ENCODE measurements at regions not wholly inside any gene's neighbourhood (a gene's known extent, or its start where the extent isn't known, plus 50 kb on each side); places are given as distances from the start of the nearest gene placed in this dataset.

DNA sequence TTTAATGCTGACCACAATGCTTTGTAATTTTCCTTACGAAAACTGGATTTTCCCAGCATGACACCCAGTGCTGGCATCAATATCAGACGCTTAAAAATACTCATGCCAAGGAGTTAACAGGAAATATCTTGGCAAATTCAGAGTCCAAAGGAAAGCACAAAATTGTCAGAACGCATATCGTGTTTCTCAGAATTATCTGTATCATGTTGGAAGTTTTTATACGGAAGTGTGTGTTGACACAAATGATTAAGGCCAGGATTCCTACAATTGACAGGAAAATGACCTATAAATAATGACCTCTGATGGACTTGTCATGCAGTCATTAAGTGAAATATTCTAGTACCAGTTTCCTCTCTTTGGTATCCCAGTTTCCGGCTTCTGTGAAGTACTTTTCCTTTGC is 132.1 kb upstream of the TLL1 start:
- H2AFZ ChIP-seq (ENCODE audit: low read length): no peak overlapping the region
- H3K36me3 ChIP-seq (ENCODE audit: insufficient read depth, low read length): no peaks in the 10 kb centered on the region
- no peaks in the 10 kb centered on the region; the same call in 1 of the 2 replicates for H3K9me2 ChIP-seq (replicated peaks; ENCODE audit: insufficient read depth, low read length)
- H3K9ac ChIP-seq (ENCODE audit: low read length): no peak overlapping the region
- no peaks in the 10 kb centered on the region for H3K79me2 ChIP-seq (ENCODE audit: low read length)
- no peak for DNase-seq
- no peaks in the 10 kb centered on the region for H4K20me1 ChIP-seq (ENCODE audit: insufficient read depth, low read depth, low read length)
- H3K9me3 ChIP-seq (ENCODE audit: low read length): no peaks in the 10 kb centered on the region
- no peak overlapping the region for H3K4me3 ChIP-seq (ENCODE audit: low read length)
- no peak overlapping the region for H3K27ac ChIP-seq (ENCODE audit: low read length)
- H3K4me1 ChIP-seq (ENCODE audit: low read length): no peaks in the 10 kb centered on the region
- H3K27me3 ChIP-seq (ENCODE audit: low read length): no peaks in the 10 kb centered on the region
- H3K4me2 ChIP-seq (ENCODE audit: low read depth, low read length, poor library complexity, severe bottlenecking): no peak overlapping the region

DNA sequence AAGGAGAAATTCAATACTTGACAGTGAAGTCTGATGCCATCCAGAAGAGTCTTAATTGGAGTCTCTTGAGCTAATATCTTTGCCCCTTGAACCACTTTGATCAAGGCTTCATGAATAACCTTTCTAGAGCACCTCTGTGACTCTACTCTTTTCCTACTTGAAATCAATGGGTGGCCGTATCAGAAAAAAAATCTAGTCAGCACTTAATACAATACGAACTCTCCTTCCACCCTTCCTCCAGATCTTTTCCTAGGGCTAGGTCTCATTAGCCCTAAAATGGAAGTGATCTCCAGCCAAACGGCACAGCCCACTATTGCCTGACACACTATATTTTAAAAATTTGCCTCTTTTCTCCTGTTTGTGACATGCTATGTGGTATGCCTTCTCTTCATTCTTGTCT is 129.6 kb upstream of the TLL1 start:
- Histone ChIP-seq H3K27me3 (ENCODE audit: low read length) (no peaks in the 10 kb centered on the region), H3K79me2 (ENCODE audit: low read length) (no peaks in the 10 kb centered on the region), H3K27ac (ENCODE audit: low read length) (no peak overlapping the region), H3K9me2 (replicated peaks; ENCODE audit: insufficient read depth, low read length) (no peaks in the 10 kb centered on the region; the same call in 1 of the 2 replicates), H2AFZ (ENCODE audit: low read length) (no peak overlapping the region), H3K9ac (ENCODE audit: low read length) (no peak overlapping the region), H3K4me3 (ENCODE audit: low read length) (no peak overlapping the region), H3K36me3 (ENCODE audit: insufficient read depth, low read length) (no peaks in the 10 kb centered on the region), H3K4me1 (ENCODE audit: low read length) (no peaks in the 10 kb centered on the region), H4K20me1 (ENCODE audit: insufficient read depth, low read depth, low read length) (no peaks in the 10 kb centered on the region), H3K9me3 (ENCODE audit: low read length) (no peaks in the 10 kb centered on the region), H3K4me2 (ENCODE audit: low read depth, low read length, poor library complexity, severe bottlenecking) (no peak overlapping the region)
- DNase-seq: no peak

DNA sequence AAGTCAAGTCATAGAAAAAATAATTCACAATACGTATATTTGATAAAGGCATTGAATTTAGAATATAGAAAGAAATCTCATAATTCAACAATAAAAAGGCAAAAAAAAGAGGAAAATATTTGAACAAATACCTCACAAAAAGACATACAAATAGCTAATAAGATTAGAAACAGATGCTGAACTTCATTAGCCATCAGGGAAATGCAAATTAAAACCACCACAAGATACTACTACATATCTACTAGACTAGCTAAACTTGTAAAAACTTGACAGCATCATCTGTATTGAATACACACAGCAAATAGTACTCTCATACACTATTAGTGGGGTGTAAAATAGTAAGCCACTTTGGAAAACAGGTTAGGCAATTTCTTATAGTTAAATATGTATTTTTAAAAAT is 128.7 kb upstream of the TLL1 start:
- no peak for DNase-seq
- Histone ChIP-seq H3K27ac (ENCODE audit: low read length) (no peak overlapping the region), H3K27me3 (ENCODE audit: low read length) (no peaks in the 10 kb centered on the region), H3K4me3 (ENCODE audit: low read length) (no peak overlapping the region), H3K9me3 (ENCODE audit: low read length) (no peaks in the 10 kb centered on the region), H2AFZ (ENCODE audit: low read length) (no peak overlapping the region), H3K9ac (ENCODE audit: low read length) (no peak overlapping the region), H3K36me3 (ENCODE audit: insufficient read depth, low read length) (no peaks in the 10 kb centered on the region), H3K4me1 (ENCODE audit: low read length) (no peaks in the 10 kb centered on the region), H3K79me2 (ENCODE audit: low read length) (no peaks in the 10 kb centered on the region), H3K9me2 (replicated peaks; ENCODE audit: insufficient read depth, low read length) (no peaks in the 10 kb centered on the region; the same call in 1 of the 2 replicates), H4K20me1 (ENCODE audit: insufficient read depth, low read depth, low read length) (no peaks in the 10 kb centered on the region), H3K4me2 (ENCODE audit: low read depth, low read length, poor library complexity, severe bottlenecking) (no peak overlapping the region)

DNA sequence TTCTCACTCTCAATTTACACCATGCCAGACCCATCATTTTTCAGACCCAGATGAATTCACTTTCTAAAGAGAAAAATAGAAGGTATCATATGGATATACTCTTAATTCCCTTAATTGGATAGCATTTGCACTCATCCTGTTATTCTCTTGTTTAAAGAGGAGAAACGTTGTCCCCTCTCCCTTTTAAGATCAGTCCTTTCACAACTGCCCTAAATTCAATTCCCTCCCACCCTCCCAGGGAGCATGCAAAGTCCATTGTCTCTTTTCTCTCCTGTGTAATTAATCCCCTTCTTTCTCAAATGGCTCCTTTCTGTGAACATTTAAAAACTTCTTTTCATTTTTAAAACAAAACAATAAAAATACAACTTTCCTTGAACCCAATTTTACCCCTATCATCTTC is 124.7 kb upstream of the TLL1 start:
- no peak overlapping the region for H3K4me3 ChIP-seq (ENCODE audit: low read length)
- H3K9ac ChIP-seq (ENCODE audit: low read length): no peak overlapping the region
- no peak overlapping the region for H2AFZ ChIP-seq (ENCODE audit: low read length)
- H3K4me2 ChIP-seq (ENCODE audit: low read depth, low read length, poor library complexity, severe bottlenecking): no peak overlapping the region
- H3K9me2 ChIP-seq (replicated peaks; ENCODE audit: insufficient read depth, low read length): no peaks in the 10 kb centered on the region; the same call in 1 of the 2 replicates
- H3K79me2 ChIP-seq (ENCODE audit: low read length): no peaks in the 10 kb centered on the region
- no peak for DNase-seq
- H4K20me1 ChIP-seq (ENCODE audit: insufficient read depth, low read depth, low read length): no peaks in the 10 kb centered on the region
- H3K4me1 ChIP-seq (ENCODE audit: low read length): no peaks in the 10 kb centered on the region
- peaks cover 3% of the 10 kb centered on the region; the same call in 1 of the 2 replicates for H3K27me3 ChIP-seq (ENCODE audit: low read length)
- no peaks in the 10 kb centered on the region for H3K9me3 ChIP-seq (ENCODE audit: low read length)
- H3K27ac ChIP-seq (ENCODE audit: low read length): no peak overlapping the region
- H3K36me3 ChIP-seq (ENCODE audit: insufficient read depth, low read length): no peaks in the 10 kb centered on the region

DNA sequence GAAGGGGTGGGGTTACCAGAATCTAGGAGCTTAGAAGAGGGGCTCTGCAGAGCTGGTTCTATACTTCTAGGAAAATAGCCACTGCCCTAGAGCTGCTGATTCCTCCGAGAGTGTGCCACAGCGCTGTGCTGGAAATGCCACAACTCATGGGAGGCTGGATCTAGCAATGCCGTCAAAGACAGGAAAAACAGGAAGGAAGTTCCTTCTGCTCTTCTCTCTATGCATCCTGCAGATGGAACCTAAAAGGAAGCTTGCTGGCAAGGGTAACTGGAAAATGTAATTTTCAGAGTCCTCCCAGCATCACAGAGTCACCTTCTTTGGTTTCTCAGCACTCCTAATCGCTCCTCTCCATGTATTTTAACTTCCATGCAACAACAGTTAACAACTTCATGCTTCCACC is 121.2 kb upstream of the TLL1 start:
- H2AFZ ChIP-seq (ENCODE audit: low read length): no peak overlapping the region
- H3K27me3 ChIP-seq (ENCODE audit: low read length): peaks cover 7% of the 10 kb centered on the region
- no peaks in the 10 kb centered on the region for H3K4me1 ChIP-seq (ENCODE audit: low read length)
- no peaks in the 10 kb centered on the region for H3K9me3 ChIP-seq (ENCODE audit: low read length)
- H3K4me2 ChIP-seq (ENCODE audit: low read depth, low read length, poor library complexity, severe bottlenecking): no peak overlapping the region
- no peak for DNase-seq
- no peaks in the 10 kb centered on the region for H3K9me2 ChIP-seq (replicated peaks; ENCODE audit: insufficient read depth, low read length)
- no peaks in the 10 kb centered on the region for H4K20me1 ChIP-seq (ENCODE audit: insufficient read depth, low read depth, low read length)
- no peak overlapping the region for H3K27ac ChIP-seq (ENCODE audit: low read length)
- H3K4me3 ChIP-seq (ENCODE audit: low read length): no peak overlapping the region
- H3K9ac ChIP-seq (ENCODE audit: low read length): no peak overlapping the region
- H3K36me3 ChIP-seq (ENCODE audit: insufficient read depth, low read length): no peaks in the 10 kb centered on the region
- H3K79me2 ChIP-seq (ENCODE audit: low read length): no peaks in the 10 kb centered on the region

DNA sequence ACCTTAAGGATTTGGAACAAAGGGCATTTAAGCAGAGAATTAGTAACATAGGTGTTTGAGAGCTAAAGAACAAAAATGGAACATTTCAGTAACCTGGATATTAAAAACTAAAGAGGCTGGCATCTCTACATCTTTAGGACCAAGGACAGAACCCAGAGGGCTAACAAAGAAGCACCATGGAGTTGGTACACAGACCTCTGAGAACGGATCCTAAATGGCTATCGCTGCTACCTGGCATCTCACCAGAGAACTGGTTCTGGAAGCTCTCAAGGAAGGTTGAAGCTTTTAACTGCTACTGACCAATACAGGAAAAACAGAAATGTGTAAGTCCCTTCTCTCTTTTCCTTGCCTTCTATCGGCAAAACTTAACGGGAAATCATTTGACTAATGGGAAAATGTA is 118.4 kb upstream of the TLL1 start:
- H3K9me3 ChIP-seq (ENCODE audit: low read length): no peaks in the 10 kb centered on the region
- H3K4me3 ChIP-seq (ENCODE audit: low read length): no peak overlapping the region
- H3K27ac ChIP-seq (ENCODE audit: low read length): no peak overlapping the region
- no peaks in the 10 kb centered on the region for H3K79me2 ChIP-seq (ENCODE audit: low read length)
- H3K27me3 ChIP-seq (ENCODE audit: low read length): peaks cover 7% of the 10 kb centered on the region
- no peak overlapping the region for H3K4me2 ChIP-seq (ENCODE audit: low read depth, low read length, poor library complexity, severe bottlenecking)
- H3K9ac ChIP-seq (ENCODE audit: low read length): no peak overlapping the region
- H3K4me1 ChIP-seq (ENCODE audit: low read length): no peaks in the 10 kb centered on the region
- no peaks in the 10 kb centered on the region for H4K20me1 ChIP-seq (ENCODE audit: insufficient read depth, low read depth, low read length)
- no peak overlapping the region for H2AFZ ChIP-seq (ENCODE audit: low read length)
- no peak for DNase-seq
- H3K9me2 ChIP-seq (replicated peaks; ENCODE audit: insufficient read depth, low read length): no peaks in the 10 kb centered on the region
- H3K36me3 ChIP-seq (ENCODE audit: insufficient read depth, low read length): no peaks in the 10 kb centered on the region

DNA sequence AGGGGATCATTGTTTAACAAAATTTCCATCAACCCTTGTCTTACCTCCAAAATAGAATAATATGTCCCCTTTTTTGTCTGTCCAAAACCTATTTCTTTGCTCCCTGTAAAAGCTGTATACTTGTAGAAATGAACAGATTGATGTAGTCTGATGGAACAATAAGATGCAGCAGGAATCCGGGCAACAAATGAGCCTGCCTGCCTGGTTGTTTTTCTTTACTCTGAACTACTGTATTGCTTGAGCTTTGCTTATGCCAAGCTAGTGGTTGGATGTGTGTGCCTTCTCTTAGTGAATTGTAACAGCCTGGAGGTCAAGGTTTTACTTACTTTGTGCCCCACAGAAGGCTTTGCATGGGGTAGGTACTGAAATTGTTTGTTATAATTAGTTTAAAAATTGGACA is 116.2 kb upstream of the TLL1 start:
- H4K20me1 ChIP-seq (ENCODE audit: insufficient read depth, low read depth, low read length): no peaks in the 10 kb centered on the region

DNA sequence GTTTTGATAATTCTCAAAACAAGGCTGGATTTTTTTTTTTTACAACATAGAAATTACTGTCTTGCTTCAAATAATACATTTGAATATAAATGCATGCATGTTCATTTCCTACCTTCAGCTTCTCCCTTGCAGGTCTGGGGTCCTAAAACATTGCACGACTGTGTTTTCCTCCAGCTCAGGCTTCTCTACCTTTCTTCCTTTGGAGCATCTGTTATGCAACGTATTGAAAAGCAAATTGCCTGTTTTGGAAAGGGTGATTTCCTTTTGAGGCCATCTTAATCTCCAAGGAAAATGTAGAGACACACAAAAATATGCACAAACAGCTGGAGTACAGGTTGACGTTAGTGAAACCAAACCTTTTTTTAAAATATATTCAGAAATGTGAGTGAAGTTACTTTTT is 115.6 kb upstream of the TLL1 start:
- Histone ChIP-seq H4K20me1 (ENCODE audit: insufficient read depth, low read depth, low read length) (no peaks in the 10 kb centered on the region), H3K4me3 (ENCODE audit: low read length) (no peak overlapping the region), H3K9me2 (replicated peaks; ENCODE audit: insufficient read depth, low read length) (no peaks in the 10 kb centered on the region), H3K9ac (ENCODE audit: low read length) (no peak overlapping the region), H3K27ac (ENCODE audit: low read length) (no peak overlapping the region), H3K36me3 (ENCODE audit: insufficient read depth, low read length) (no peaks in the 10 kb centered on the region), H3K79me2 (ENCODE audit: low read length) (no peaks in the 10 kb centered on the region), H3K4me1 (ENCODE audit: low read length) (no peaks in the 10 kb centered on the region), H2AFZ (ENCODE audit: low read length) (no peak overlapping the region), H3K4me2 (ENCODE audit: low read depth, low read length, poor library complexity, severe bottlenecking) (no peak overlapping the region), H3K9me3 (ENCODE audit: low read length) (no peaks in the 10 kb centered on the region), H3K27me3 (ENCODE audit: low read length) (peaks cover 6% of the 10 kb centered on the region; the same call in 1 of the 2 replicates)
- no peak for DNase-seq

More for the DNA sequence above, 116.2 kb upstream of the TLL1 start:
- Histone ChIP-seq H2AFZ (ENCODE audit: low read length) (no peak overlapping the region), H3K9me3 (ENCODE audit: low read length) (no peaks in the 10 kb centered on the region), H3K79me2 (ENCODE audit: low read length) (no peaks in the 10 kb centered on the region), H3K9me2 (replicated peaks; ENCODE audit: insufficient read depth, low read length) (no peaks in the 10 kb centered on the region), H3K4me3 (ENCODE audit: low read length) (no peak overlapping the region), H3K36me3 (ENCODE audit: insufficient read depth, low read length) (no peaks in the 10 kb centered on the region), H3K4me2 (ENCODE audit: low read depth, low read length, poor library complexity, severe bottlenecking) (no peak overlapping the region), H3K4me1 (ENCODE audit: low read length) (no peaks in the 10 kb centered on the region), H3K27me3 (ENCODE audit: low read length) (peaks cover 7% of the 10 kb centered on the region), H3K9ac (ENCODE audit: low read length) (no peak overlapping the region), H3K27ac (ENCODE audit: low read length) (no peak overlapping the region)
- no peak for DNase-seq

DNA sequence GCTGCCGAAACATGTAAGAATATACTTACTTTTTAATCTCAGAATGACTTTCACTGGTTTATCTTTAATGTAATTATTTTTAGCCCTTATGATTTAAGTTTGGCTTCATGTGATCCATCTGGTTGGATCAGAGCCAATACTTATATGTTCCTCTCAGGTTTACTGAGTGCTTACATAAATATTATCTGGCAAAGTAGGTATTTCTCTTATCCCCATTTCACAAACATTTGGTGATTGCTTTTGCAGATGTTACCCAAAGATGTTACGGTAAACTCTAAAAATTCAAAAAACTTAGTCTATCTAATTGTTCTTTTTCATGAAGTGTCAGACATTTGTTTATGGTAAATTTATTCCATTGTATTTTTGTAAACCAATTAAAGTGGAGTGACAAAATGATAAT is 115.0 kb upstream of the TLL1 start:
- DNase-seq: no peak
- H3K36me3 ChIP-seq (ENCODE audit: insufficient read depth, low read length): no peaks in the 10 kb centered on the region
- H4K20me1 ChIP-seq (ENCODE audit: insufficient read depth, low read depth, low read length): no peaks in the 10 kb centered on the region
- no peaks in the 10 kb centered on the region for H3K9me2 ChIP-seq (replicated peaks; ENCODE audit: insufficient read depth, low read length)
- H3K9me3 ChIP-seq (ENCODE audit: low read length): no peaks in the 10 kb centered on the region
- H2AFZ ChIP-seq (ENCODE audit: low read length): no peak overlapping the region
- no peak overlapping the region for H3K9ac ChIP-seq (ENCODE audit: low read length)
- no peaks in the 10 kb centered on the region for H3K4me1 ChIP-seq (ENCODE audit: low read length)
- no peak overlapping the region for H3K4me3 ChIP-seq (ENCODE audit: low read length)
- H3K27me3 ChIP-seq (ENCODE audit: low read length): peaks cover 4% of the 10 kb centered on the region; the same call in 1 of the 2 replicates
- H3K4me2 ChIP-seq (ENCODE audit: low read depth, low read length, poor library complexity, severe bottlenecking): no peak overlapping the region
- no peaks in the 10 kb centered on the region for H3K79me2 ChIP-seq (ENCODE audit: low read length)
- no peak overlapping the region for H3K27ac ChIP-seq (ENCODE audit: low read length)
